ENCODE measurements at regions not wholly inside any gene's neighbourhood (a gene's known extent, or its start where the extent isn't known, plus 50 kb on each side); places are given as distances from the start of the nearest gene placed in this dataset.
A peak's percentile ranks its signal among the peaks of the same experiment; 100 is the strongest.

DNA sequence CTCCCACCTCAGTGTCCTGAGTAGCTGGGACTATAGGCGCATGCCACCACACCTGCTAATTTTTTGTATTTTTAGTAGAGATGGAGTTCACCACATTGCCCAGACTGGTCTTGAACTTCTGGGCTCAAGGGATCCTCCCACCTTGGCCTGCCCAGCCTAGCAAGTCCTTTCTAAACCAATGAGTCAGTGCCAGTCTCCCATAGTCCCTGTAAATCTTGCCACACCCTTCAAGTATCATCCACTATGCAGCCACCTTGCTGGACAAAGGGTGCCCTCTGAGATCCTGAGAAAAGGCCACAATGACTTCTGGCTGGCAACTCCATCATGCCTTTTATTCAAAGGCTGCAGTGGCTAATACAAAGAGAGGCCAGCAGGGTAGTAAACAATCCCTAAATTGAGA, 184.0 kb downstream of the ABHD5 start:
- Histone ChIP-seq H3K4me1 (ENCODE audit: control insufficient read depth, extremely low read depth, insufficient read depth, low read length) (peaks cover 22% of the 10 kb centered on the region), H3K9me3 (ENCODE audit: control insufficient read depth, insufficient read depth, low read depth, low read length) (no peaks in the 10 kb centered on the region), H3K27me3 (ENCODE audit: control insufficient read depth, insufficient read depth, low read length) (no peaks in the 10 kb centered on the region), H3K27ac (ENCODE audit: insufficient read depth, low read length) (no peak overlapping the region), H3K4me2 (ENCODE audit: extremely low read depth, insufficient read depth, low read length) (no peak overlapping the region), H3K4me3 (replicated peaks in 1 of 4; ENCODE audit: control extremely low read depth in 1 of 4, insufficient read depth in 1 of 4, low read depth in 3 of 4, low read length in 4 of 4) (no peak overlapping the region), H3K9ac (ENCODE audit: insufficient read depth, low read length) (no peak overlapping the region), H2AFZ (ENCODE audit: low read length) (no peak overlapping the region), H4K20me1 (ENCODE audit: control insufficient read depth, extremely low read depth, insufficient read depth, low read length) (no peaks in the 10 kb centered on the region), H3K36me3 (ENCODE audit: control insufficient read depth, insufficient read depth, low read length) (no peaks in the 10 kb centered on the region), H3K79me2 (ENCODE audit: control insufficient read depth, insufficient read depth, low read length) (no peaks in the 10 kb centered on the region)
- TF ChIP-seq EZH2 (IDR thresholded peaks at IDR 0.05; ENCODE audit: low read length, missing control alignments): no peak
- TF ChIP-seq, protein P1, sequence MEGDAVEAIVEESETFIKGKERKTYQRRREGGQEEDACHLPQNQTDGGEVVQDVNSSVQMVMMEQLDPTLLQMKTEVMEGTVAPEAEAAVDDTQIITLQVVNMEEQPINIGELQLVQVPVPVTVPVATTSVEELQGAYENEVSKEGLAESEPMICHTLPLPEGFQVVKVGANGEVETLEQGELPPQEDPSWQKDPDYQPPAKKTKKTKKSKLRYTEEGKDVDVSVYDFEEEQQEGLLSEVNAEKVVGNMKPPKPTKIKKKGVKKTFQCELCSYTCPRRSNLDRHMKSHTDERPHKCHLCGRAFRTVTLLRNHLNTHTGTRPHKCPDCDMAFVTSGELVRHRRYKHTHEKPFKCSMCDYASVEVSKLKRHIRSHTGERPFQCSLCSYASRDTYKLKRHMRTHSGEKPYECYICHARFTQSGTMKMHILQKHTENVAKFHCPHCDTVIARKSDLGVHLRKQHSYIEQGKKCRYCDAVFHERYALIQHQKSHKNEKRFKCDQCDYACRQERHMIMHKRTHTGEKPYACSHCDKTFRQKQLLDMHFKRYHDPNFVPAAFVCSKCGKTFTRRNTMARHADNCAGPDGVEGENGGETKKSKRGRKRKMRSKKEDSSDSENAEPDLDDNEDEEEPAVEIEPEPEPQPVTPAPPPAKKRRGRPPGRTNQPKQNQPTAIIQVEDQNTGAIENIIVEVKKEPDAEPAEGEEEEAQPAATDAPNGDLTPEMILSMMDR (conservative IDR thresholded peaks at IDR 0.05 in 1 of 2, IDR thresholded peaks at IDR 0.05 in 1 of 2; ENCODE audit: low read depth in 1 of 2, low read length in 2 of 2): no peak
- no peak for DNase-seq (ENCODE audit: low read depth in 2 of 2)

DNA sequence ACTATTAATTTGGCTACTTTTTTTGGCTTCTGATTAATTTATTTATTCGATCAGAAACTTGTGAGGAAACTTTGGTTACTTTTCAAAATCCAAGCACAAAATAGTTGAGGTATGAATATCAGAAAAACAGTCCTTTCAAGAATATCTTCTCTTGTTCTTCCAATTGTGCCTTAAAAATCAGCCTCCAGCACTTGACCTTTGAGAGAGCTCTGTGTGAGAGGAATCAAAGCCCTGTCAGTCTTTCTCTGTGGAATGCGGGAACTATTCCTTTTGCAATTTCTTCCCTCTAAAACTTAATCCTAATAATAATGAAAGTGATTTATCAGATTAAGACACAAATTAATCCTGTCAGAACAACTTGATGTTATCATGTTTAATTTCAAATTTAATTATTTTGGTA, 185.9 kb downstream of the ABHD5 start:
- Histone ChIP-seq H3K27me3 (ENCODE audit: control insufficient read depth, insufficient read depth, low read length) (no peaks in the 10 kb centered on the region), H3K4me3 (replicated peaks in 1 of 4; ENCODE audit: control extremely low read depth in 1 of 4, insufficient read depth in 1 of 4, low read depth in 3 of 4, low read length in 4 of 4) (no peak overlapping the region), H3K27ac (ENCODE audit: insufficient read depth, low read length) (no peak overlapping the region), H3K36me3 (ENCODE audit: control insufficient read depth, insufficient read depth, low read length) (no peaks in the 10 kb centered on the region), H2AFZ (ENCODE audit: low read length) (no peak overlapping the region), H3K4me2 (ENCODE audit: extremely low read depth, insufficient read depth, low read length) (no peak overlapping the region), H3K4me1 (ENCODE audit: control insufficient read depth, extremely low read depth, insufficient read depth, low read length) (peaks cover 6% of the 10 kb centered on the region), H3K9me3 (ENCODE audit: control insufficient read depth, insufficient read depth, low read depth, low read length) (no peaks in the 10 kb centered on the region), H3K9ac (ENCODE audit: insufficient read depth, low read length) (no peak overlapping the region), H3K79me2 (ENCODE audit: control insufficient read depth, insufficient read depth, low read length) (no peaks in the 10 kb centered on the region), H4K20me1 (ENCODE audit: control insufficient read depth, extremely low read depth, insufficient read depth, low read length) (no peaks in the 10 kb centered on the region)
- DNase-seq (ENCODE audit: low read depth in 2 of 2): no peak
- no peak for TF ChIP-seq EZH2 (IDR thresholded peaks at IDR 0.05; ENCODE audit: low read length, missing control alignments)
- TF ChIP-seq, protein P1 (conservative IDR thresholded peaks at IDR 0.05 in 1 of 2, IDR thresholded peaks at IDR 0.05 in 1 of 2; ENCODE audit: low read depth in 1 of 2, low read length in 2 of 2): no peak

DNA sequence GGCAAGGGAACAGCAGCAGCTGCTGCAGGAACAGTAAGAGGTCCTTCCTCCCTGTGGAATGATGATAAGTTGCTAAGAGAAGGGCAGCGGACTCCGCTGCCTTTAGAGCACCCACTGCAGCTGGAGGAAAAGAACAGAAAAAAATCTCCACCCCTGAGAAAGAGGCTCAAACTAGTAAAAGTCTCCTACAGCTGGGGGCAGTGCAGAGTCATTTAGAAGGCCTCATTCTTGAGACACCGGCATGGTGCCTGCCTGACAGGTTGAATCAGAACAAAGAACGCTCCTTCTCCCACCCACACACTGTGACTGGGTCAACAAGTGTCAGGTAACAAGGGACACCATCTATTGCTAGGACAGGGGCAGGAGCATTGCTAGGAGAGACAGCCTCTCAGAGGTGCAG, 188.4 kb downstream of the ABHD5 start:
- no peaks in the 10 kb centered on the region for H3K9me3 ChIP-seq (ENCODE audit: control insufficient read depth, insufficient read depth, low read depth, low read length)
- no peaks in the 10 kb centered on the region for H3K36me3 ChIP-seq (ENCODE audit: control insufficient read depth, insufficient read depth, low read length)
- H2AFZ ChIP-seq (ENCODE audit: low read length): no peak overlapping the region
- no peaks in the 10 kb centered on the region for H3K27me3 ChIP-seq (ENCODE audit: control insufficient read depth, insufficient read depth, low read length)
- TF ChIP-seq EZH2 (IDR thresholded peaks at IDR 0.05; ENCODE audit: low read length, missing control alignments): no peak
- TF ChIP-seq, protein P1 (conservative IDR thresholded peaks at IDR 0.05 in 1 of 2, IDR thresholded peaks at IDR 0.05 in 1 of 2; ENCODE audit: low read depth in 1 of 2, low read length in 2 of 2): peak in 1 of 2 donors; percentile 25
- H3K4me1 ChIP-seq (ENCODE audit: control insufficient read depth, extremely low read depth, insufficient read depth, low read length): no peaks in the 10 kb centered on the region
- no peaks in the 10 kb centered on the region for H4K20me1 ChIP-seq (ENCODE audit: control insufficient read depth, extremely low read depth, insufficient read depth, low read length)
- H3K4me3 ChIP-seq (replicated peaks in 1 of 4; ENCODE audit: control extremely low read depth in 1 of 4, insufficient read depth in 1 of 4, low read depth in 3 of 4, low read length in 4 of 4): no peak overlapping the region
- H3K4me2 ChIP-seq (ENCODE audit: extremely low read depth, insufficient read depth, low read length): no peak overlapping the region
- H3K9ac ChIP-seq (ENCODE audit: insufficient read depth, low read length): no peak overlapping the region
- H3K79me2 ChIP-seq (ENCODE audit: control insufficient read depth, insufficient read depth, low read length): no peaks in the 10 kb centered on the region
- no peak overlapping the region for H3K27ac ChIP-seq (ENCODE audit: insufficient read depth, low read length)
- no peak for DNase-seq (ENCODE audit: low read depth in 2 of 2)

All from fibroblast of lung (primary cell).